Endothelial cell of umbilical vein (primary cell): ENCODE measurements at regions not wholly inside any gene's neighbourhood (a gene's known extent, or its start where the extent isn't known, plus 50 kb on each side); places are given as distances from the start of the nearest gene placed in this dataset.

Experiments
- BruUV-seq: library from RNA; stranded (reverse); fragments of 400-500 nt; replicated peaks from 2 replicates; lab custom pipeline; 2021; lab: Mats Ljungman, UMichigan
- CTCF ChIA-PET: fragments of 300-600, 350-600 bp; sonication (Branson Sonifier 250); formaldehyde crosslinking; loops from one replicate; lab custom pipeline; 2021; ENCODE audit warnings: antibody characterized with exemption, inconsistent platforms; lab: Charles Lee
- POLR2A ChIA-PET: fragments of 300-600, 350-600 bp; sonication (Branson Sonifier 250); formaldehyde crosslinking; loops from one replicate; lab custom pipeline; 2021; ENCODE audit warnings: antibody characterized with exemption, inconsistent platforms; lab: Charles Lee
- DNase-seq: peaks from one replicate; pipeline ENCODE4 v3.0.0-alpha.2; 2011; ENCODE audit warnings: low read depth, low spot score
- FAIRE-seq: peaks from 2 replicates; lab custom pipeline; 2011; peaks lifted over from hg19 to GRCh38; lab: Jason Lieb, UNC
- H2AFZ ChIP-seq: 2 replicates; pipeline ENCODE4 v1.6.0; 2012; ENCODE audit warnings: low read depth, low read length, control low read depth, inconsistent platforms
- H3K27ac ChIP-seq: 2 replicates; pipeline ENCODE4 v1.5.1; 2011; ENCODE audit warnings: low read depth, mild to moderate bottlenecking, control low read depth, low read length, moderate library complexity; ENCODE audit not compliant: insufficient read depth
- H3K27me3 ChIP-seq, 2 experiments: 2 replicates each; pipeline versions ENCODE4 v1.6.0 to v1.6.1; 2011; ENCODE audit warnings: low read length in 2 of 2, mixed read lengths in 1 of 2; ENCODE audit not compliant: control insufficient read depth in 2 of 2, insufficient read depth in 2 of 2
- H3K36me3 ChIP-seq, 2 experiments: 2 replicates in 1 of 2; 3 replicates in 1 of 2; pipeline ENCODE4 v1.5.1; 2011; ENCODE audit warnings: low read length in 2 of 2, mild to moderate bottlenecking in 1 of 2, moderate library complexity in 1 of 2; ENCODE audit not compliant: control insufficient read depth in 2 of 2, insufficient read depth in 2 of 2; ENCODE audit errors: extremely low read depth in 1 of 2
- H3K4me1 ChIP-seq: 3 replicates; pipeline ENCODE4 v1.5.1; 2011; ENCODE audit warnings: mild to moderate bottlenecking, low read length; ENCODE audit not compliant: control insufficient read depth, insufficient read depth; ENCODE audit errors: extremely low read depth
- H3K4me2 ChIP-seq: 2 replicates; pipeline ENCODE4 v1.6.1; 2011; ENCODE audit warnings: low read length, control low read depth, mixed read lengths; ENCODE audit not compliant: insufficient read depth
- H3K4me3 ChIP-seq, 3 experiments: fragments of 200-600 bp in 1 of 3; sonication (generic), shearing (Covaris generic) in 1 of 3; replicated peaks in 1 of 3; 2 replicates each; pipeline ENCODE4 v1.5.1; 2011 to 2016; ENCODE audit warnings: control low read depth in 3 of 3, low read length in 3 of 3, mild to moderate bottlenecking in 2 of 3, inconsistent platforms in 1 of 3, low read depth in 1 of 3, moderate library complexity in 1 of 3; ENCODE audit not compliant: insufficient read depth in 1 of 3
- H3K79me2 ChIP-seq: 2 replicates; pipeline ENCODE4 v1.6.0; 2012; ENCODE audit warnings: low read length, inconsistent platforms; ENCODE audit not compliant: control insufficient read depth, insufficient read depth
- H3K9ac ChIP-seq: replicated peaks from 2 replicates; pipeline ENCODE3; 2011; ENCODE audit warnings: low read length, control low read depth; ENCODE audit not compliant: insufficient read depth; ENCODE audit errors: extremely low read depth
- H3K9me1 ChIP-seq: replicated peaks from 3 replicates; pipeline ENCODE4 v1.6.0; 2011; ENCODE audit warnings: mild to moderate bottlenecking, low read length; ENCODE audit not compliant: control insufficient read depth, insufficient read depth; ENCODE audit errors: extremely low read depth
- H3K9me3 ChIP-seq: replicated peaks from 2 replicates; pipeline ENCODE4 v1.5.1; 2012; ENCODE audit warnings: low read length, inconsistent platforms; ENCODE audit not compliant: control insufficient read depth, insufficient read depth
- H4K20me1 ChIP-seq: replicated peaks from 2 replicates; pipeline ENCODE3; 2011; ENCODE audit warnings: mild to moderate bottlenecking, low read length; ENCODE audit not compliant: control insufficient read depth, insufficient read depth; ENCODE audit errors: extremely low read depth
- EZH2 ChIP-seq: IDR thresholded peaks from 2 replicates; pipeline ENCODE4 v1.6.1; 2012; ENCODE audit warnings: borderline replicate concordance, low read depth, mild to moderate bottlenecking, moderate library complexity, low read length, inconsistent platforms; ENCODE audit not compliant: severe bottlenecking
- FOS ChIP-seq: IDR thresholded peaks from 2 replicates; pipeline ENCODE4 v1.6.1; 2011; ENCODE audit warnings: mild to moderate bottlenecking, low read length, moderate library complexity, borderline replicate concordance; ENCODE audit not compliant: insufficient read depth
- GATA2 ChIP-seq: IDR thresholded peaks from 2 replicates; pipeline ENCODE4 v1.7.0; 2011; ENCODE audit warnings: low read depth, mild to moderate bottlenecking, moderate library complexity, mixed read lengths, low read length; ENCODE audit not compliant: insufficient read length, insufficient read depth
- POLR2AphosphoS5 ChIP-seq: IDR thresholded peaks from 2 replicates; pipeline ENCODE4 v1.6.1; 2012; ENCODE audit warnings: low read depth, mild to moderate bottlenecking, control low read depth, low read length, moderate library complexity; ENCODE audit not compliant: insufficient read depth
- dilution Hi-C: fragments of 300-500 bp; cut with MboI; formaldehyde crosslinking; loops from one replicate; pipeline ENCODE4 v1.15.0; 2019; ENCODE audit warnings: low sequenced_read_pairs; ENCODE audit not compliant: extremely low pct_ligation_motif_present
- intact Hi-C: fragments of 100-400 bp; cut with micrococcal nuclease; formaldehyde crosslinking; loops from one replicate; pipeline ENCODE4 v1.10.0; 2022
- TF ChIP-seq, protein P1 (sequence below): IDR thresholded peaks from 2 replicates; pipeline ENCODE4 v1.6.1; 2011; ENCODE audit not compliant: insufficient read depth, insufficient read length
- TF ChIP-seq, protein P2 (sequence below), 2 donors: IDR thresholded peaks; 1 replicate in 1 of 2; 2 replicates in 1 of 2; pipeline ENCODE4 v1.5.1; 2011; ENCODE audit warnings: low read length in 2 of 2, mild to moderate bottlenecking in 2 of 2, moderate library complexity in 2 of 2, control low read depth in 1 of 2, inconsistent platforms in 1 of 2, low read depth in 1 of 2; ENCODE audit not compliant: insufficient read depth in 1 of 2; ENCODE audit errors: extremely low read depth in 1 of 2

DNA sequence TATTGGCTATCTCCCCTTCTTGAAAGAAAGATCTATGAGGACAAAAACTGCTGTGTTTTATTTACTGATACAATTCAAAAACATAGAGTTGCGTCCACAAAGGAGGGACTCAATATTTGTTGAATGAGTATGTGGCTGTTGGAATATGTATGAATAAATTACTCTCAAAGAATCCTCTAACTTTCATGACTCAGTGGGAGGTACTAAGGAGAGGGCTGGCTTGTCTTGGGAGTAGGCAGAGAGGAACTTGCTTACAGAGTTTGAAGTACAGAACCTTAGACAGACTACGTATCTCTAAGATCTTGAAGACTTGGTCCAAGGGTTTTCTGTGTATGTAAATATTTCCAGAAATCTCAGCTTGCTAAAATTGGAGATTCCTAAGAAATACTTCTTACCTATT, 504.0 kb upstream of the PTCHD4 start:
- Histone ChIP-seq H3K36me3 (no peaks in the 10 kb centered on the region), H3K27ac (no peak overlapping the region), H3K9me3 (no peaks in the 10 kb centered on the region), H3K27me3 (no peaks in the 10 kb centered on the region), H4K20me1 (no peaks in the 10 kb centered on the region), H3K4me2 (no peak overlapping the region), H3K4me1 (no peaks in the 10 kb centered on the region), H3K79me2 (no peaks in the 10 kb centered on the region), H3K4me3 (no peak overlapping the region), H2AFZ (no peak overlapping the region), H3K9me1 (no peaks in the 10 kb centered on the region), H3K9ac (no peak overlapping the region)
- DNase-seq (no peak), FAIRE-seq (no peak)
- no peak for TF ChIP-seq GATA2
- TF ChIP-seq FOS, result no peak
- TF ChIP-seq, protein P1, sequence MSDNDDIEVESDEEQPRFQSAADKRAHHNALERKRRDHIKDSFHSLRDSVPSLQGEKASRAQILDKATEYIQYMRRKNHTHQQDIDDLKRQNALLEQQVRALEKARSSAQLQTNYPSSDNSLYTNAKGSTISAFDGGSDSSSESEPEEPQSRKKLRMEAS, result no peak
- TF ChIP-seq, protein P2, sequence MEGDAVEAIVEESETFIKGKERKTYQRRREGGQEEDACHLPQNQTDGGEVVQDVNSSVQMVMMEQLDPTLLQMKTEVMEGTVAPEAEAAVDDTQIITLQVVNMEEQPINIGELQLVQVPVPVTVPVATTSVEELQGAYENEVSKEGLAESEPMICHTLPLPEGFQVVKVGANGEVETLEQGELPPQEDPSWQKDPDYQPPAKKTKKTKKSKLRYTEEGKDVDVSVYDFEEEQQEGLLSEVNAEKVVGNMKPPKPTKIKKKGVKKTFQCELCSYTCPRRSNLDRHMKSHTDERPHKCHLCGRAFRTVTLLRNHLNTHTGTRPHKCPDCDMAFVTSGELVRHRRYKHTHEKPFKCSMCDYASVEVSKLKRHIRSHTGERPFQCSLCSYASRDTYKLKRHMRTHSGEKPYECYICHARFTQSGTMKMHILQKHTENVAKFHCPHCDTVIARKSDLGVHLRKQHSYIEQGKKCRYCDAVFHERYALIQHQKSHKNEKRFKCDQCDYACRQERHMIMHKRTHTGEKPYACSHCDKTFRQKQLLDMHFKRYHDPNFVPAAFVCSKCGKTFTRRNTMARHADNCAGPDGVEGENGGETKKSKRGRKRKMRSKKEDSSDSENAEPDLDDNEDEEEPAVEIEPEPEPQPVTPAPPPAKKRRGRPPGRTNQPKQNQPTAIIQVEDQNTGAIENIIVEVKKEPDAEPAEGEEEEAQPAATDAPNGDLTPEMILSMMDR (IDR thresholded peaks at IDR 0.05; ENCODE audit: extremely low read depth in 1 of 2, insufficient read depth in 1 of 2, low read depth in 1 of 2, low read length in 2 of 2), result no peak
- TF ChIP-seq EZH2, result no peak
- no peak for TF ChIP-seq POLR2AphosphoS5
- dilution Hi-C loops, result no loop called here
- intact Hi-C loops, result no loop called here
- ChIA-PET POLR2A (no interaction called here), CTCF (no interaction called here)
- no TSS peak for BruUV-seq
